Spleen (tissue), 11 donors: ENCODE measurements at regions not wholly inside any gene's neighbourhood (a gene's known extent, or its start where the extent isn't known, plus 50 kb on each side); places are given as distances from the start of the nearest gene placed in this dataset.

ENCODE experiments used
- DNase-seq: peaks from one replicate; pipeline ENCODE4 v3.0.0-alpha.2; 2020
- H3K27ac ChIP-seq, 8 donors: fragments of 200-600 bp; sonication (generic) in 7 of 8; 1 replicate in 4 of 8; 2 replicates in 4 of 8; pipeline versions ENCODE4 v1.5.0 to v1.8.0; 2016 to 2021; ENCODE audit warnings: inconsistent platforms in 4 of 8, mild to moderate bottlenecking in 4 of 8, moderate library complexity in 1 of 8
- H3K27me3 ChIP-seq, 7 donors: fragments of 200-600 bp; sonication (generic) in 6 of 7; replicated peaks in 1 of 7; 1 replicate in 4 of 7; 2 replicates in 3 of 7; pipeline versions ENCODE4 v1.5.0 to v1.8.0; 2016 to 2021; ENCODE audit warnings: inconsistent platforms in 3 of 7, mild to moderate bottlenecking in 1 of 7
- H3K36me3 ChIP-seq, 6 donors: fragments of 200-600 bp; sonication (generic) in 5 of 6; 1 replicate in 4 of 6; 2 replicates in 2 of 6; pipeline versions ENCODE4 v1.5.0 to v1.8.0; 2016 to 2021; ENCODE audit warnings: inconsistent platforms in 2 of 6
- H3K4me1 ChIP-seq, 6 donors: fragments of 200-600 bp; sonication (generic) in 5 of 6; 1 replicate in 3 of 6; 2 replicates in 3 of 6; pipeline versions ENCODE4 v1.5.0 to v1.8.0; 2016 to 2021; ENCODE audit warnings: inconsistent platforms in 3 of 6
- H3K4me3 ChIP-seq, 8 donors: fragments of 200-600 bp; sonication (generic) in 7 of 8; 1 replicate in 4 of 8; 2 replicates in 4 of 8; pipeline versions ENCODE4 v1.5.0 to v1.8.0; 2016 to 2021; ENCODE audit warnings: inconsistent platforms in 4 of 8, mild to moderate bottlenecking in 4 of 8, moderate library complexity in 2 of 8
- H3K9me3 ChIP-seq, 8 donors: fragments of 200-600 bp; sonication (generic) in 7 of 8; 1 replicate in 4 of 8; 2 replicates in 4 of 8; pipeline versions ENCODE4 v1.5.0 to v1.8.0; 2016 to 2021; ENCODE audit warnings: inconsistent platforms in 4 of 8
- POLR2A ChIP-seq, 3 donors: fragments of 450-650 bp; IDR thresholded peaks; one replicate each; pipeline ENCODE4 v1.5.1; 2017; ENCODE audit warnings: antibody characterized with exemption in 3 of 3, mild to moderate bottlenecking in 1 of 3
- POLR2AphosphoS5 ChIP-seq, 3 donors: sonication (generic); formaldehyde crosslinking; IDR thresholded peaks; one replicate each; pipeline ENCODE4 v1.5.1; 2017; ENCODE audit warnings: antibody characterized with exemption in 3 of 3
- WGBS, 5 donors: extraction: QIAGEN DNeasy Blood & Tissue Kit in 3 of 5; methylation state at CpG; one replicate each; pipeline versions ENCODE4 v1.1.5 to v1.1.7; 2013 to 2018; 5-methylcytosine and 5-hydroxymethylcytosine counted together
- intact Hi-C: fragments of 100-400 bp; cut with DNase I; formaldehyde crosslinking; loops from one replicate; pipeline ENCODE4 v1.15.0; 2023; ENCODE audit warnings: low total_unique reads
- small RNA-seq, 4 donors: library from RNA; depleted of rRNA; stranded (forward); fragments of <200 nt; gene quantifications; one replicate each; pipeline ENCODE3, GENCODE V24; 2016
- TF ChIP-seq, protein P1 (sequence below), 11 experiments: fragments of 200-600 bp in 7 of 11; fragments of 450-650 bp in 4 of 11; sonication (generic) in 4 of 11; IDR thresholded peaks in 8 of 11; conservative IDR thresholded peaks in 3 of 11; 1 replicate in 7 of 11; 2 replicates in 4 of 11; pipeline versions ENCODE4 v1.4.0 to v1.8.0; 2016 to 2021; ENCODE audit warnings: antibody characterized with exemption in 11 of 11, inconsistent platforms in 4 of 11, mild to moderate bottlenecking in 1 of 11
- donor health status: healthy with polysubstance abuse.
- donor health status: DM: no; HTN: no; CAD: no; lungs with moderate emphysema.
- donor health status: DM: no; HTN: no; CAD: no.
- donor health status: Bipolar disorder and iron deficiency.
- donor health status: healthy.
- donor health status: DM: no; HTN: no; CAD: no.
- donor health status: DM: yes; HTN: yes; CAD: no.

DNA sequence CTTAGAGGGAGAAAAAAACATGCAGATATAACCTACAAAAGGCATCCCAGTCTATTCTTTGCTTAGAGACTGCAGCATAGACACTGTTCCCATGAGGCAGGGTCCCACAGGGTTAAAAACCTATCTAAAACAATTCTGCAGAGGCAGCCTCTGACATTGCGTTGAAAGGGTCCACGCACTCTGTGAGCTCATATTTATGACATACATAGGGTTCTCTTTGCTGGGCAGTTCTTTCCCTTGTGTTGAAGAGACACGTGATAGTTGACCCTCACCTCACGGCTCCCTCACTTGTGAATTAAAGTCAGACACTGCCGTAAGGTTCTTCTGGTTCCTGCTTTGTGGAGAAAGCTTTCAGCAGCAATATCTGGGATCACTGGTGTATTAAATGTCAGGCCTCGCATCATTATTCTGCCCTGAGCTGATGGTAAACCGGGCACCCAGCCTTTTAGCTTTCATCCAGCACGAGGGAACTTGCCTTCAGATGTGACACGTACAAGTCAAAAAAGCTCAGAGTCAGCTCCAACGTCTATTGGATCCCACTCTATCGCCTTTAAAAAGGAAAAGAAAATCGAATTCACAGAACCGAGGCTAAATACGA, 52.8 kb upstream of the HNRNPU start:
- 91 to 93% (median 92%) methylated on average over 14 of the region's 14 CpGs for WGBS, 5 donors
- H3K4me1 ChIP-seq, result peaks cover 5 to 39% (median 23%) of the 10 kb centered on the region in 6 donors
- TF ChIP-seq, protein P1, sequence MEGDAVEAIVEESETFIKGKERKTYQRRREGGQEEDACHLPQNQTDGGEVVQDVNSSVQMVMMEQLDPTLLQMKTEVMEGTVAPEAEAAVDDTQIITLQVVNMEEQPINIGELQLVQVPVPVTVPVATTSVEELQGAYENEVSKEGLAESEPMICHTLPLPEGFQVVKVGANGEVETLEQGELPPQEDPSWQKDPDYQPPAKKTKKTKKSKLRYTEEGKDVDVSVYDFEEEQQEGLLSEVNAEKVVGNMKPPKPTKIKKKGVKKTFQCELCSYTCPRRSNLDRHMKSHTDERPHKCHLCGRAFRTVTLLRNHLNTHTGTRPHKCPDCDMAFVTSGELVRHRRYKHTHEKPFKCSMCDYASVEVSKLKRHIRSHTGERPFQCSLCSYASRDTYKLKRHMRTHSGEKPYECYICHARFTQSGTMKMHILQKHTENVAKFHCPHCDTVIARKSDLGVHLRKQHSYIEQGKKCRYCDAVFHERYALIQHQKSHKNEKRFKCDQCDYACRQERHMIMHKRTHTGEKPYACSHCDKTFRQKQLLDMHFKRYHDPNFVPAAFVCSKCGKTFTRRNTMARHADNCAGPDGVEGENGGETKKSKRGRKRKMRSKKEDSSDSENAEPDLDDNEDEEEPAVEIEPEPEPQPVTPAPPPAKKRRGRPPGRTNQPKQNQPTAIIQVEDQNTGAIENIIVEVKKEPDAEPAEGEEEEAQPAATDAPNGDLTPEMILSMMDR (IDR thresholded peaks at IDR 0.05 in 8 of 11, conservative IDR thresholded peaks at IDR 0.05 in 3 of 11), result no peak
- TF ChIP-seq POLR2AphosphoS5 (IDR thresholded peaks at IDR 0.05) (no peak), POLR2A (IDR thresholded peaks at IDR 0.05) (no peak)
- intact Hi-C loops, result no loop called here
- peaks cover 0 to 20% (median 0%) of the 10 kb centered on the region in 7 donors for H3K27me3 ChIP-seq
- H3K36me3 ChIP-seq, result no peaks in the 10 kb centered on the region
- no peak overlapping the region for H3K4me3 ChIP-seq
- H3K27ac ChIP-seq, result no peak overlapping the region
- no peak for DNase-seq
- no peaks in the 10 kb centered on the region for H3K9me3 ChIP-seq

DNA sequence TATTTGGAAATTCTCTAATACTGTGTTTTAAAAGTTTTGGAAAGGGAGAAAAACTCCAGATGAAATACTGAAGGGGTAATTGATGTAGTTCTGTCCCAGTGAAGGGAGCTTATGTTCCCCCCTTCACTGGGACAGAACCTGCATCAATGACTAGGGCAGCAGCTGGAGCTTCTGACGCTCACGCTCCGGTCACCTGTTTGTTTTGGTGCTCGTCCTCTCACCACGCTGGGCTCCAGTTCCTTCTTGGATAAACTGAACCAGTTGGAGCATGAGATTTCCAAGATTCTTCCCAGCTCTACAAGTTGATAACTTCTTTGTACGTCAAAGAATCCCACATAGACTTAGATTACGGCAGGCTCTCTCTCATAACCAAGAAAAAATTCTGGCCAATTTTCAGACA, 51.4 kb upstream of the HNRNPU start:
- WGBS, 5 donors, result 87 to 97% (median 94%) methylated on average over 7 of the region's 7 CpGs
- intact Hi-C loops, result no loop called here

DNA sequence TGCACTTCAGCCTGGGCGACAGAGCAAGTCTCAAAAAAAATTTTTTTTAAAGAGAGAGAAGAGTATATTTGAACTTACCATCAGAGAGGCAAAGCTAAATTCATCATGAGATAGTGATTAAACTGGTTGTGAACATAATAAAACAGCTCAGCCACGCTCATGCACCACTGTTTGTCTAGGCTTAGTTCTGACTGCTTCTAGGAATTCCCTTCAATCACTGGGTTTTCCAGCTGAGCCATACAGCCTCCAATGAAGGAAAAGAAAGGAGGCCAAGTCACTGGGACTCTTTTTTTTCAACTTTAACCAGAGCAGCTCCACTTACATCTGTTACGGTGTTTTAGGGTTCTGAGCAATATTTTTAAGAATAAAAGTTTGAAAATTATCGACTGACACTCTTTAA, 50.4 kb upstream of the HNRNPU start:
- Histone ChIP-seq H3K27ac (no peak overlapping the region), H3K9me3 (no peaks in the 10 kb centered on the region), H3K27me3 (peaks cover 0 to 2% (median 0%) of the 10 kb centered on the region in 7 donors), H3K4me3 (no peak overlapping the region), H3K4me1 (peaks cover 5 to 17% (median 10%) of the 10 kb centered on the region in 6 donors), H3K36me3 (no peaks in the 10 kb centered on the region)
- no peak for DNase-seq
- TF ChIP-seq, protein P1 (IDR thresholded peaks at IDR 0.05 in 8 of 11, conservative IDR thresholded peaks at IDR 0.05 in 3 of 11), result no peak
- TF ChIP-seq POLR2A (IDR thresholded peaks at IDR 0.05) (no peak), POLR2AphosphoS5 (IDR thresholded peaks at IDR 0.05) (no peak)
- intact Hi-C loops, result no loop called here
- WGBS, 5 donors, result 92 to 97% (median 96%) methylated on average over 4 of the region's 4 CpGs

More for the DNA sequence above, 51.4 kb upstream of the HNRNPU start:
- Histone ChIP-seq H3K9me3 (no peaks in the 10 kb centered on the region), H3K36me3 (no peaks in the 10 kb centered on the region), H3K27ac (no peak overlapping the region), H3K4me1 (peaks cover 5 to 27% (median 15%) of the 10 kb centered on the region in 6 donors), H3K27me3 (peaks cover 0 to 11% (median 0%) of the 10 kb centered on the region in 7 donors), H3K4me3 (no peak overlapping the region)
- DNase-seq, result no peak
- TF ChIP-seq POLR2A (IDR thresholded peaks at IDR 0.05) (no peak), POLR2AphosphoS5 (IDR thresholded peaks at IDR 0.05) (no peak)
- TF ChIP-seq, protein P1 (IDR thresholded peaks at IDR 0.05 in 8 of 11, conservative IDR thresholded peaks at IDR 0.05 in 3 of 11), result no peak

Small RNA genes lying in the stretch of these regions (small RNA-seq; reads per million reads assigned to genes)
- gene RNU6-1089P (0 reads per million in 4 donors), gene RNU6-947P (0 reads per million in 4 donors), gene RNU6-999P (0 reads per million in 4 donors)
